ENCODE measurements at regions not wholly inside any gene's neighbourhood (a gene's known extent, or its start where the extent isn't known, plus 50 kb on each side); places are given as distances from the start of the nearest gene placed in this dataset.

DNA sequence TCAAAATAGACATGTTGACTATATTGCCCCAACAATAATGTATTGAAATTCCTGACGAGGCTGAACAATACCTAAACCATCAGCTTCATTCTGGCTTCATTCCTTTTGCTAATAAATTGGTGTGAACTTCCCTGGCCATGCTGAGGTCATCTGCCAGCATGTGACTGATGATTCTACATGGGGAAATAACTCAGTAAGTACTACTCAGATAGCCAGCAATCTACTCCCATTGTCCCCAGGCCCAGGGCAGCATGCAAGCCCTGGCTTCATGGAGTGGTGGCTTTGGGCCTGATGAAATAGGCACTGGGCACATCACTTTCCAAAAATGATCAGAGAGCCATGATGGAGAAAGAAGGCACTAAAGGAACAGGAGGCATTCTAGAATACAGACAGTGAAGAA, 468.5 kb upstream of the PIK3C3 start:
- H3K27me3 Mint-ChIP-seq (ENCODE audit: low read depth), result no peaks in the 10 kb centered on the region
- no peaks in the 10 kb centered on the region for H3K9me3 Mint-ChIP-seq (ENCODE audit: insufficient read depth)
- ChIA-PET POLR2A (no interaction called here), CTCF (no interaction called here)
- H3K36me3 Mint-ChIP-seq (ENCODE audit: low read depth), result no peaks in the 10 kb centered on the region
- no peak overlapping the region for H3K4me3 Mint-ChIP-seq
- no peak for DNase-seq
- no peaks in the 10 kb centered on the region for H3K4me1 Mint-ChIP-seq (ENCODE audit: low read depth)
- no peak for ATAC-seq
- no peak overlapping the region for H3K27ac Mint-ChIP-seq

DNA sequence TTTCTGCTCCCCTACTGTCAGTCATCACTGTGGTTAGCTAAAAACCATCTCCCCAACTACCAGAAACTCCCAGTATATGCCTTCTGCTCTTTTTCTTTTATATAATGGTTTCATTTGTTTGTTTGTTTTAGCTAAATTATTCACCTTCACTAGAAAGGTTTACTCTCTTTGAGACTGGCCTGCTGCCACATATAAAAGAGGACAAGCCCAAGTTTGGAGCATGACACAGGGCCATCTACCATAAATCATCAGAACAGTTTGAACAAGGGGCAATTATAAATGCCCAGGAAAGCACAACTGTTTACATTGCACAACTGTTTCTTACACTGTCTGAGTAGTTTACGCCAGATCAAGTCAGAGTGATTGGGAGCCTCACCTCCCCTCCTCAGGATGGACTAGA, 471.0 kb upstream of the PIK3C3 start:
- DNase-seq (no peak), ATAC-seq (no peak)
- ChIA-PET POLR2A (no interaction called here), CTCF (no interaction called here)
- no peak overlapping the region for H3K4me3 Mint-ChIP-seq
- H3K27ac Mint-ChIP-seq, result no peak overlapping the region
- no peaks in the 10 kb centered on the region for H3K4me1 Mint-ChIP-seq (ENCODE audit: low read depth)
- H3K36me3 Mint-ChIP-seq (ENCODE audit: low read depth), result no peaks in the 10 kb centered on the region
- no peaks in the 10 kb centered on the region for H3K9me3 Mint-ChIP-seq (ENCODE audit: insufficient read depth)
- H3K27me3 Mint-ChIP-seq (ENCODE audit: low read depth), result no peaks in the 10 kb centered on the region

DNA sequence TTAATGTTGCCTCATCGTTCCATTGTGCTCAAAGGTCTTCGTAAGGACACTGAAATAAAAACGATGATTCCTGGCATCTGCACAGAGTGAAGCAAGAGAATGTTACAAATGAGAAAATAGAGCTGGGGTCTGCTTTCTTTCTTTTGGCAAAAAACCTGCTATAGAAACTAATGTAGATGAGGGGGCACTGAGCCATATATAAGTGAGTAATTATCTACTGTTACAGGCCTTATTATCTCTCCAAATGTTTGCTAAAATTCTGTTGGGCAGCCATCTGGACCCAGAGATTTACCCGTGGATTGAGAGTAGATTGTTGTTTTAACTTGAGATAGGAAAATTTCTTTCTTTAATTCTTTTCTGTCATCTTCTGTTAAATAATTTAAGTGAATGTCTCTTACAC, 472.5 kb upstream of the PIK3C3 start:
- CTCF ChIA-PET, result no interaction called here
- Mint-ChIP-seq H3K36me3 (ENCODE audit: low read depth) (no peaks in the 10 kb centered on the region), H3K9me3 (ENCODE audit: insufficient read depth) (no peaks in the 10 kb centered on the region), H3K27me3 (ENCODE audit: low read depth) (no peaks in the 10 kb centered on the region), H3K27ac (no peak overlapping the region), H3K4me3 (no peak overlapping the region), H3K4me1 (ENCODE audit: low read depth) (no peaks in the 10 kb centered on the region)
- DNase-seq, result no peak
- POLR2A ChIA-PET, result no interaction called here
- ATAC-seq, result no peak

- Mint-ChIP-seq H3K9me3 (ENCODE audit: insufficient read depth) (peaks cover 5% of the 10 kb centered on the region), H3K4me1 (ENCODE audit: low read depth) (no peaks in the 10 kb centered on the region), H3K27me3 (ENCODE audit: low read depth) (no peaks in the 10 kb centered on the region), H3K36me3 (ENCODE audit: low read depth) (no peaks in the 10 kb centered on the region), H3K27ac (no peak overlapping the region), H3K4me3 (no peak overlapping the region)
- ChIA-PET CTCF (interaction anchor here (1.2 kb wide), 1 partner anchor 12 kb away, joined by 3 read pairs; no protein-coding TSS in a partner anchor), POLR2A (no interaction called here)
- ATAC-seq, result no peak
- no peak for DNase-seq
These were observed 488.4 kb upstream of the PIK3C3 start for GRCh38 chr18:41466436-41467160.

GRCh38 chr18:41465386-41465785, 489.6 kb upstream of the PIK3C3 start:
- Mint-ChIP-seq H3K36me3 (ENCODE audit: low read depth) (no peaks in the 10 kb centered on the region), H3K4me1 (ENCODE audit: low read depth) (no peaks in the 10 kb centered on the region), H3K27ac (no peak overlapping the region), H3K27me3 (ENCODE audit: low read depth) (no peaks in the 10 kb centered on the region), H3K4me3 (no peak overlapping the region), H3K9me3 (ENCODE audit: insufficient read depth) (peaks cover 5% of the 10 kb centered on the region)
- ChIA-PET CTCF (no interaction called here), POLR2A (no interaction called here)
- ATAC-seq (no peak), DNase-seq (no peak)

DNA sequence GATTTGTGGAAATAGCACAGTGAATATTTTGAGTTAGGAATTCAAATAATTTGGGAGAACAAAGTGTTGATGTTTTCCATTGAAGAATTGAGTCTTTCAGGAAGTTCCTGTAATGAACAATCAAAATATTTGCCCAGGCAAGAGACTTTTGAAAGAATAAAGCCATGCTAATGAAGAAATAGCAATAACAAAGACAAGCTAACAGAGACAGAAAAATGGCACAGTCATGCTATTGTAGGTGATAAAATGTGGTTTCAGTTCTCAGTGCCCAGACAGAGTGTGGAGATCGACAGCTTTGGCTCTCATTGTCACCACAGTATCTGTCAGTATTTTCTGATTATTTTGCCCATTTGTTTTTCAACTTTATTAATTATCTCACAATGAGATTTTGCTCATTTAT, 490.8 kb upstream of the PIK3C3 start:
- no peak for ATAC-seq
- Mint-ChIP-seq H3K4me3 (no peak overlapping the region), H3K27ac (no peak overlapping the region), H3K27me3 (ENCODE audit: low read depth) (no peaks in the 10 kb centered on the region), H3K4me1 (ENCODE audit: low read depth) (no peaks in the 10 kb centered on the region), H3K9me3 (ENCODE audit: insufficient read depth) (peaks cover 5% of the 10 kb centered on the region), H3K36me3 (ENCODE audit: low read depth) (no peaks in the 10 kb centered on the region)
- DNase-seq, result no peak
- CTCF ChIA-PET, result no interaction called here
- POLR2A ChIA-PET, result no interaction called here

DNA sequence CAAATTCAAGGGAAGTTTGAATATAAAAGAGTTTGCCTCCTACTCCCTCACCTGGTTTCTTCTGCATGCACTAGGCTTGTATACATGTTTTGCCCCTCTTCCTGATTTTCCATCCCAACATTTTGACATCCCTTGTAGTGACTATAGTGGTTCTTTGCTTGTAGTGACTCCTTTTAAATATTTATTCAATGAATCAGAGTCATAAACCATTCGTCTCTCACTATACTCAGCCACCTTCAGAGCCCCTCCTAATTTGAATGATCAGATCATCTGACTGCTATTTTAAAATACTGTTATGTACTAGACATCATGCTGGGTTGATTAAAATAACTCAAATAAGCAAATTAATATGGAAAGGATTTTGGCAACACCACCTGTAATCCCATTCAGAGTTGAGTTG, 492.1 kb upstream of the PIK3C3 start:
- no peaks in the 10 kb centered on the region for H3K27me3 Mint-ChIP-seq (ENCODE audit: low read depth)
- no peak overlapping the region for H3K27ac Mint-ChIP-seq
- H3K36me3 Mint-ChIP-seq (ENCODE audit: low read depth), result no peaks in the 10 kb centered on the region
- H3K4me1 Mint-ChIP-seq (ENCODE audit: low read depth), result no peaks in the 10 kb centered on the region
- H3K9me3 Mint-ChIP-seq (ENCODE audit: insufficient read depth), result peaks cover 5% of the 10 kb centered on the region
- DNase-seq (no peak), ATAC-seq (no peak)
- ChIA-PET CTCF (no interaction called here), POLR2A (no interaction called here)
- H3K4me3 Mint-ChIP-seq, result no peak overlapping the region

DNA sequence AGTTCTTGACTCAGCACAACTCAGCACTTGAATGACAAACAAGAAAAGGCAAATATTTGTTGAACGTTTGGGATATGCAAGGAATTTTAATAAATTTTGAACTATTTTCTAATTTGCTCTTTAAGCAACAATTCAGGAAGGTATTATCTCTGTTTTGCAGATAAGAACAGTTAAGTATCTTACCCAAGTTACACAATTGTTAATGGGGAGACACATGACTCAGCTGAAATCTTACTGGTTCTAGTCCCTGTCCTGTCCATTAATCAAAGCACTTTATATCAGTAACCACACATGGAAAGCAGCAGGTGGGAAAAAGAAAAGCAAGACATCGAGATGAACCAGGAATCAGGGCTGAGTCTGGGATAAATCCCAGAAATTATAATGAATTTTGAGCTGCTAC, 493.9 kb upstream of the PIK3C3 start:
- H3K9me3 Mint-ChIP-seq (ENCODE audit: insufficient read depth), result no peaks in the 10 kb centered on the region
- POLR2A ChIA-PET, result no interaction called here
- DNase-seq, result no peak

GRCh38 chr18:41459656-41460055, 495.4 kb upstream of the PIK3C3 start:
- no peak overlapping the region for H3K27ac Mint-ChIP-seq
- ATAC-seq, result no peak
- H3K9me3 Mint-ChIP-seq (ENCODE audit: insufficient read depth), result no peaks in the 10 kb centered on the region
- no peaks in the 10 kb centered on the region for H3K4me1 Mint-ChIP-seq (ENCODE audit: low read depth)
- DNase-seq, result no peak
- no peak overlapping the region for H3K4me3 Mint-ChIP-seq
- H3K36me3 Mint-ChIP-seq (ENCODE audit: low read depth), result no peaks in the 10 kb centered on the region
- POLR2A ChIA-PET, result no interaction called here
- no peaks in the 10 kb centered on the region for H3K27me3 Mint-ChIP-seq (ENCODE audit: low read depth)
- CTCF ChIA-PET, result no interaction called here

More for the DNA sequence above, 493.9 kb upstream of the PIK3C3 start:
- ATAC-seq, result no peak
- H3K4me1 Mint-ChIP-seq (ENCODE audit: low read depth), result no peaks in the 10 kb centered on the region
- CTCF ChIA-PET, result no interaction called here
- no peak overlapping the region for H3K4me3 Mint-ChIP-seq
- no peak overlapping the region for H3K27ac Mint-ChIP-seq
- no peaks in the 10 kb centered on the region for H3K27me3 Mint-ChIP-seq (ENCODE audit: low read depth)
- no peaks in the 10 kb centered on the region for H3K36me3 Mint-ChIP-seq (ENCODE audit: low read depth)

GRCh38 chr18:41458376-41458775, 496.7 kb upstream of the PIK3C3 start:
- Mint-ChIP-seq H3K27me3 (ENCODE audit: low read depth) (no peaks in the 10 kb centered on the region), H3K27ac (no peak overlapping the region), H3K36me3 (ENCODE audit: low read depth) (no peaks in the 10 kb centered on the region), H3K9me3 (ENCODE audit: insufficient read depth) (no peaks in the 10 kb centered on the region), H3K4me1 (ENCODE audit: low read depth) (no peaks in the 10 kb centered on the region), H3K4me3 (no peak overlapping the region)
- ChIA-PET POLR2A (no interaction called here), CTCF (no interaction called here)
- ATAC-seq, result no peak
- no peak for DNase-seq

DNA sequence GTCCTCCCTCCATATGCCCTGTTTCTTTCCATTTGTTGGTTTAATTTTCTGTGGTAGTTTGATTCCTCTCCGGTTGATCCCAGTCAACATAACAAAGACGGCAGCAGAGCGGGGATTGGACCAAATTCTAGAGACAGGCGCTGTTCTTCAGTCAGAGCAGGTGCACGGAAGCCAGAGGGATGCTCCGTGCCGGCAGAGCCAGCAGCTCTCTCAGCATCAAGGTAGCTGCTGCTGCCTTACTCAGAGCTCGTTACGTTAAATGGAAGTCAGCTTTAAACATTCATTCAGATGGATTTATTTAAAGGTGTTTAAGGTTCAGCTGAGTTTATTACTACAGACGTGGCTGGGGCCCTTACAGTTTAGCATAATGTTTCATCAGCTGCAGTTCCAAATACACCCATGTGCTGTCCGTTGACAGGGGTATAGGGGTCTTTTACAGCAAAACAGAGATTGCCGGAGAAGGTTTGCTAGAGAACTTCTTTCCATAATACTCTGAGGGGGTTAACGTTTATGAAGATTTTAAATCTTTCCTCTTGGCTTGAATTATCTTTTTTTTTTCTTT, 497.2 kb upstream of the PIK3C3 start:
- Mint-ChIP-seq H3K4me1 (ENCODE audit: low read depth) (no peaks in the 10 kb centered on the region), H3K27me3 (ENCODE audit: low read depth) (no peaks in the 10 kb centered on the region), H3K36me3 (ENCODE audit: low read depth) (no peaks in the 10 kb centered on the region), H3K4me3 (no peak overlapping the region), H3K9me3 (ENCODE audit: insufficient read depth) (no peaks in the 10 kb centered on the region), H3K27ac (no peak overlapping the region)
- ChIA-PET POLR2A (no interaction called here), CTCF (no interaction called here)
- ATAC-seq, result no peak
- no peak for DNase-seq

DNA sequence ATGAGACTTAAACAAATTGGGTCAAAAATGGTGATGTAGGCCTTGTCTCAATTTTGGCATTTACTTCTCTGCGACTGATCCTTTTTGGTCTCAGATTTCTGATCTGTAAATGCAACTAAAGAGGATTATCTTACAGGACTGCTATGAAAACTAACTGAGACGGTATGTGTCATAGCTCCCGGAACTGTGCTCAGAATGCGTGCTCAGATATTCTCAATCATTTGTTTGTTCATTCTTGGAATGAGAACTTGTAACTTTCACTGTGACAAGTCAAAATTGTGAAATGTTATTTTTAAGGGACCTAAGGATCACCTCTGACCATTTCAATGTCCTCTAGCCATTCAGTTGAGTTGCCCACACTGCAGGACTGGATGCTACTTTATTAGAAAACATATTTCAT, 498.2 kb upstream of the PIK3C3 start:
- no peaks in the 10 kb centered on the region for H3K36me3 Mint-ChIP-seq (ENCODE audit: low read depth)
- H3K27ac Mint-ChIP-seq, result no peak overlapping the region
- DNase-seq (no peak), ATAC-seq (no peak)
- no peaks in the 10 kb centered on the region for H3K4me1 Mint-ChIP-seq (ENCODE audit: low read depth)
- POLR2A ChIA-PET, result no interaction called here
- CTCF ChIA-PET, result no interaction called here
- H3K9me3 Mint-ChIP-seq (ENCODE audit: insufficient read depth), result no peaks in the 10 kb centered on the region
- H3K4me3 Mint-ChIP-seq, result no peak overlapping the region
- no peaks in the 10 kb centered on the region for H3K27me3 Mint-ChIP-seq (ENCODE audit: low read depth)

- ChIA-PET CTCF (no interaction called here), POLR2A (no interaction called here)
- Mint-ChIP-seq H3K9me3 (ENCODE audit: insufficient read depth) (no peaks in the 10 kb centered on the region), H3K36me3 (ENCODE audit: low read depth) (no peaks in the 10 kb centered on the region), H3K27ac (no peak overlapping the region), H3K27me3 (ENCODE audit: low read depth) (no peaks in the 10 kb centered on the region), H3K4me3 (no peak overlapping the region), H3K4me1 (ENCODE audit: low read depth) (no peaks in the 10 kb centered on the region)
- no peak for ATAC-seq
- no peak for DNase-seq
These were observed 505.4 kb upstream of the PIK3C3 start for GRCh38 chr18:41449612-41450011.
